Endothelial cell of umbilical vein (primary cell): ENCODE measurements at regions not wholly inside any gene's neighbourhood (a gene's known extent, or its start where the extent isn't known, plus 50 kb on each side); places are given as distances from the start of the nearest gene placed in this dataset.

Source experiments
- BruUV-seq: library from RNA; stranded (reverse); fragments of 400-500 nt; replicated peaks from 2 replicates; lab custom pipeline; 2021; lab: Mats Ljungman, UMichigan
- CTCF ChIA-PET: fragments of 300-600, 350-600 bp; sonication (Branson Sonifier 250); formaldehyde crosslinking; loops from one replicate; lab custom pipeline; 2021; ENCODE audit warnings: antibody characterized with exemption, inconsistent platforms; lab: Charles Lee
- POLR2A ChIA-PET: fragments of 300-600, 350-600 bp; sonication (Branson Sonifier 250); formaldehyde crosslinking; loops from one replicate; lab custom pipeline; 2021; ENCODE audit warnings: antibody characterized with exemption, inconsistent platforms; lab: Charles Lee
- DNase-seq: peaks from one replicate; pipeline ENCODE4 v3.0.0-alpha.2; 2011; ENCODE audit warnings: low read depth, low spot score
- FAIRE-seq: peaks from 2 replicates; lab custom pipeline; 2011; peaks lifted over from hg19 to GRCh38; lab: Jason Lieb, UNC
- H2AFZ ChIP-seq: 2 replicates; pipeline ENCODE4 v1.6.0; 2012; ENCODE audit warnings: low read depth, low read length, control low read depth, inconsistent platforms
- H3K27ac ChIP-seq: 2 replicates; pipeline ENCODE4 v1.5.1; 2011; ENCODE audit warnings: low read depth, mild to moderate bottlenecking, control low read depth, low read length, moderate library complexity; ENCODE audit not compliant: insufficient read depth
- H3K27me3 ChIP-seq, 2 experiments: 2 replicates each; pipeline versions ENCODE4 v1.6.0 to v1.6.1; 2011; ENCODE audit warnings: low read length in 2 of 2, mixed read lengths in 1 of 2; ENCODE audit not compliant: control insufficient read depth in 2 of 2, insufficient read depth in 2 of 2
- H3K36me3 ChIP-seq, 2 experiments: 2 replicates in 1 of 2; 3 replicates in 1 of 2; pipeline ENCODE4 v1.5.1; 2011; ENCODE audit warnings: low read length in 2 of 2, mild to moderate bottlenecking in 1 of 2, moderate library complexity in 1 of 2; ENCODE audit not compliant: control insufficient read depth in 2 of 2, insufficient read depth in 2 of 2; ENCODE audit errors: extremely low read depth in 1 of 2
- H3K4me1 ChIP-seq: 3 replicates; pipeline ENCODE4 v1.5.1; 2011; ENCODE audit warnings: mild to moderate bottlenecking, low read length; ENCODE audit not compliant: control insufficient read depth, insufficient read depth; ENCODE audit errors: extremely low read depth
- H3K4me2 ChIP-seq: 2 replicates; pipeline ENCODE4 v1.6.1; 2011; ENCODE audit warnings: low read length, control low read depth, mixed read lengths; ENCODE audit not compliant: insufficient read depth
- H3K4me3 ChIP-seq, 3 experiments: fragments of 200-600 bp in 1 of 3; sonication (generic), shearing (Covaris generic) in 1 of 3; replicated peaks in 1 of 3; 2 replicates each; pipeline ENCODE4 v1.5.1; 2011 to 2016; ENCODE audit warnings: control low read depth in 3 of 3, low read length in 3 of 3, mild to moderate bottlenecking in 2 of 3, inconsistent platforms in 1 of 3, low read depth in 1 of 3, moderate library complexity in 1 of 3; ENCODE audit not compliant: insufficient read depth in 1 of 3
- H3K79me2 ChIP-seq: 2 replicates; pipeline ENCODE4 v1.6.0; 2012; ENCODE audit warnings: low read length, inconsistent platforms; ENCODE audit not compliant: control insufficient read depth, insufficient read depth
- H3K9ac ChIP-seq: replicated peaks from 2 replicates; pipeline ENCODE3; 2011; ENCODE audit warnings: low read length, control low read depth; ENCODE audit not compliant: insufficient read depth; ENCODE audit errors: extremely low read depth
- H3K9me1 ChIP-seq: replicated peaks from 3 replicates; pipeline ENCODE4 v1.6.0; 2011; ENCODE audit warnings: mild to moderate bottlenecking, low read length; ENCODE audit not compliant: control insufficient read depth, insufficient read depth; ENCODE audit errors: extremely low read depth
- H3K9me3 ChIP-seq: replicated peaks from 2 replicates; pipeline ENCODE4 v1.5.1; 2012; ENCODE audit warnings: low read length, inconsistent platforms; ENCODE audit not compliant: control insufficient read depth, insufficient read depth
- H4K20me1 ChIP-seq: replicated peaks from 2 replicates; pipeline ENCODE3; 2011; ENCODE audit warnings: mild to moderate bottlenecking, low read length; ENCODE audit not compliant: control insufficient read depth, insufficient read depth; ENCODE audit errors: extremely low read depth
- EZH2 ChIP-seq: IDR thresholded peaks from 2 replicates; pipeline ENCODE4 v1.6.1; 2012; ENCODE audit warnings: borderline replicate concordance, low read depth, mild to moderate bottlenecking, moderate library complexity, low read length, inconsistent platforms; ENCODE audit not compliant: severe bottlenecking
- FOS ChIP-seq: IDR thresholded peaks from 2 replicates; pipeline ENCODE4 v1.6.1; 2011; ENCODE audit warnings: mild to moderate bottlenecking, low read length, moderate library complexity, borderline replicate concordance; ENCODE audit not compliant: insufficient read depth
- GATA2 ChIP-seq: IDR thresholded peaks from 2 replicates; pipeline ENCODE4 v1.7.0; 2011; ENCODE audit warnings: low read depth, mild to moderate bottlenecking, moderate library complexity, mixed read lengths, low read length; ENCODE audit not compliant: insufficient read length, insufficient read depth
- JUN ChIP-seq: IDR thresholded peaks from 2 replicates; pipeline ENCODE4 v1.6.1; 2011; ENCODE audit warnings: borderline replicate concordance, low read depth; ENCODE audit not compliant: insufficient read length, insufficient read depth
- MYC ChIP-seq: IDR thresholded peaks from one replicate; pipeline ENCODE4 v1.6.1; 2011; ENCODE audit warnings: mild to moderate bottlenecking, low read depth, low read length
- POLR2A ChIP-seq: IDR thresholded peaks from 2 replicates; pipeline ENCODE4 v1.6.1; 2012; ENCODE audit warnings: low read depth, mild to moderate bottlenecking, control low read depth, low read length
- POLR2AphosphoS5 ChIP-seq: IDR thresholded peaks from 2 replicates; pipeline ENCODE4 v1.6.1; 2012; ENCODE audit warnings: low read depth, mild to moderate bottlenecking, control low read depth, low read length, moderate library complexity; ENCODE audit not compliant: insufficient read depth
- dilution Hi-C: fragments of 300-500 bp; cut with MboI; formaldehyde crosslinking; loops from one replicate; pipeline ENCODE4 v1.15.0; 2019; ENCODE audit warnings: low sequenced_read_pairs; ENCODE audit not compliant: extremely low pct_ligation_motif_present
- intact Hi-C: fragments of 100-400 bp; cut with micrococcal nuclease; formaldehyde crosslinking; loops from one replicate; pipeline ENCODE4 v1.10.0; 2022
- TF ChIP-seq, protein P1 (sequence below): IDR thresholded peaks from 2 replicates; pipeline ENCODE4 v1.6.1; 2011; ENCODE audit not compliant: insufficient read depth, insufficient read length
- TF ChIP-seq, protein P2 (sequence below), 2 donors: IDR thresholded peaks; 1 replicate in 1 of 2; 2 replicates in 1 of 2; pipeline ENCODE4 v1.5.1; 2011; ENCODE audit warnings: low read length in 2 of 2, mild to moderate bottlenecking in 2 of 2, moderate library complexity in 2 of 2, control low read depth in 1 of 2, inconsistent platforms in 1 of 2, low read depth in 1 of 2; ENCODE audit not compliant: insufficient read depth in 1 of 2; ENCODE audit errors: extremely low read depth in 1 of 2

DNA sequence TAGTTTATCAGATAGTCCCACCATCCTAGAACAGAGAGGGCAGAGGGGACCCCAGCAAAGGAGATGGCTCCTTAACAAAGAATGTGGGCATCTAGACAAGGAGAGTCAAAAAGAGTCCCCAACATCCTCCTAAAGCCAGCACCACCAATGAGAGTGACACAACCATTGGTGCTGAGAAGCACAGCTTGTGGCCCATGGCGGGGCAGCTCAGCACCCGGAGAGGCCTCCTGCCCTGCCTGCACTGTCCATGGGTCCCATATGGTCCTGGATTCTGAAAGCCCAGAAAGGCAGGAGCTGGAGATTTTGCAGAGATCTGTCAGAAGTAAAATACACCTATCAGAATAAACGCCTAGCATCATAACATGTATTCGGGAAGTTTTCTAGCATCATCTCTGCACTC is 311.8 kb upstream of the ZNF32 start:
- no TSS peak for BruUV-seq
- ChIA-PET CTCF (no interaction called here), POLR2A (no interaction called here)
- Histone ChIP-seq H3K79me2 (no peaks in the 10 kb centered on the region), H2AFZ (no peak overlapping the region), H3K27ac (no peak overlapping the region), H3K4me2 (no peak overlapping the region), H3K9ac (no peak overlapping the region), H3K9me3 (no peaks in the 10 kb centered on the region), H3K36me3 (no peaks in the 10 kb centered on the region), H4K20me1 (no peaks in the 10 kb centered on the region), H3K27me3 (no peaks in the 10 kb centered on the region), H3K9me1 (no peaks in the 10 kb centered on the region), H3K4me1 (peaks cover 6% of the 10 kb centered on the region), H3K4me3 (no peak overlapping the region)
- intact Hi-C loops: no loop called here
- no peak for FAIRE-seq
- DNase-seq: no peak
- dilution Hi-C loops: no loop called here
- TF ChIP-seq, protein P1, sequence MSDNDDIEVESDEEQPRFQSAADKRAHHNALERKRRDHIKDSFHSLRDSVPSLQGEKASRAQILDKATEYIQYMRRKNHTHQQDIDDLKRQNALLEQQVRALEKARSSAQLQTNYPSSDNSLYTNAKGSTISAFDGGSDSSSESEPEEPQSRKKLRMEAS: no peak
- no peak for TF ChIP-seq GATA2
- no peak for TF ChIP-seq FOS
- no peak for TF ChIP-seq POLR2A
- TF ChIP-seq MYC: no peak
- TF ChIP-seq EZH2: no peak
- no peak for TF ChIP-seq POLR2AphosphoS5
- TF ChIP-seq, protein P2, sequence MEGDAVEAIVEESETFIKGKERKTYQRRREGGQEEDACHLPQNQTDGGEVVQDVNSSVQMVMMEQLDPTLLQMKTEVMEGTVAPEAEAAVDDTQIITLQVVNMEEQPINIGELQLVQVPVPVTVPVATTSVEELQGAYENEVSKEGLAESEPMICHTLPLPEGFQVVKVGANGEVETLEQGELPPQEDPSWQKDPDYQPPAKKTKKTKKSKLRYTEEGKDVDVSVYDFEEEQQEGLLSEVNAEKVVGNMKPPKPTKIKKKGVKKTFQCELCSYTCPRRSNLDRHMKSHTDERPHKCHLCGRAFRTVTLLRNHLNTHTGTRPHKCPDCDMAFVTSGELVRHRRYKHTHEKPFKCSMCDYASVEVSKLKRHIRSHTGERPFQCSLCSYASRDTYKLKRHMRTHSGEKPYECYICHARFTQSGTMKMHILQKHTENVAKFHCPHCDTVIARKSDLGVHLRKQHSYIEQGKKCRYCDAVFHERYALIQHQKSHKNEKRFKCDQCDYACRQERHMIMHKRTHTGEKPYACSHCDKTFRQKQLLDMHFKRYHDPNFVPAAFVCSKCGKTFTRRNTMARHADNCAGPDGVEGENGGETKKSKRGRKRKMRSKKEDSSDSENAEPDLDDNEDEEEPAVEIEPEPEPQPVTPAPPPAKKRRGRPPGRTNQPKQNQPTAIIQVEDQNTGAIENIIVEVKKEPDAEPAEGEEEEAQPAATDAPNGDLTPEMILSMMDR (IDR thresholded peaks at IDR 0.05; ENCODE audit: extremely low read depth in 1 of 2, insufficient read depth in 1 of 2, low read depth in 1 of 2, low read length in 2 of 2): no peak
- no peak for TF ChIP-seq JUN
